ENCODE measurements at regions not wholly inside any gene's neighbourhood (a gene's known extent, or its start where the extent isn't known, plus 50 kb on each side); places are given as distances from the start of the nearest gene placed in this dataset.

DNA sequence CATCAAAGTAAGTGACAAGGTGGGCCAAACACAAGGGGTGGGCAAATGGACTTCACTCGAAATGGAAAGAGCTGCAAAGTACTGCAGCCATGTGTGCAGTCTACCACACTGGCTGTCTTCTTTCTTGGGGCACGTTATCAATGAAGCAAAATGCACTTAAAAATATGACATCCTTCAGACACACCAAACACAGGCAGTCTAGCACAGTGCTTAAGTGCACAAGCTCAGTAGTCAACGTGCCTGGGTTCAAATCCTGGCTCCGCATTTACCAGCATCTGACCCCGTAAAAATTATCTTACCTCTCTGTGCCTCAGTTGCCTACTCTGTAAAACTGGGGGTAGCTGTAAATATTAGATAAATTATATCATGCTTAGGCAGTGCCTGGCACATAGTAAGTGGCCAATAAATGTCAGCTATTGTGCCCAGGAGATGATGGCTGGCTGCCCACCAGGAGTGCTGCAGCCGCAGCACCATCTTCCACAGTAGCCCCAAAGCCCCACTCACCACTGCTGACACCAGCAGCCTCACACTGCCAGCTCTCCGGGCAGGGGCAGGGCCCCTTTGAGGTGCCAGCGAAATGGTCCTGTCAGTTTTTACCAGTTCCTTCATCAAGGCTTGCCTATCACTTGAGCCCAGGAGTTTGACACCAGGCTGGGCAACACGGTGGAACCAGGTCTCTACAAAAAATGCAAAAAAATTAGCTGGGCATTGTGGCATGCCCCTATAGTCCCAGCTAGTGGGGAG, 121.8 kb upstream of the SLC1A4 start:
- CTCF ChIA-PET = interaction anchor here (0.6 to 3.5 kb wide), 23 partner anchors 11 to 759 kb away, joined by 3 to 30 read pairs (median 4); partner anchors contain the start of gene SERTAD2
- Mint-ChIP-seq H3K4me1 (ENCODE audit: insufficient read depth, unreplicated experiment) (peaks cover 7% of the 10 kb centered on the region), H3K27me3 (ENCODE audit: insufficient read depth, unreplicated experiment) (no peaks in the 10 kb centered on the region), H3K4me3 (ENCODE audit: unreplicated experiment) (no peak overlapping the region), H3K9me3 (ENCODE audit: unreplicated experiment) (no peaks in the 10 kb centered on the region), H3K36me3 (ENCODE audit: insufficient read depth, unreplicated experiment) (no peaks in the 10 kb centered on the region), H3K27ac (ENCODE audit: low read depth, unreplicated experiment) (no peak overlapping the region)
- TF ChIP-seq, protein P1, sequence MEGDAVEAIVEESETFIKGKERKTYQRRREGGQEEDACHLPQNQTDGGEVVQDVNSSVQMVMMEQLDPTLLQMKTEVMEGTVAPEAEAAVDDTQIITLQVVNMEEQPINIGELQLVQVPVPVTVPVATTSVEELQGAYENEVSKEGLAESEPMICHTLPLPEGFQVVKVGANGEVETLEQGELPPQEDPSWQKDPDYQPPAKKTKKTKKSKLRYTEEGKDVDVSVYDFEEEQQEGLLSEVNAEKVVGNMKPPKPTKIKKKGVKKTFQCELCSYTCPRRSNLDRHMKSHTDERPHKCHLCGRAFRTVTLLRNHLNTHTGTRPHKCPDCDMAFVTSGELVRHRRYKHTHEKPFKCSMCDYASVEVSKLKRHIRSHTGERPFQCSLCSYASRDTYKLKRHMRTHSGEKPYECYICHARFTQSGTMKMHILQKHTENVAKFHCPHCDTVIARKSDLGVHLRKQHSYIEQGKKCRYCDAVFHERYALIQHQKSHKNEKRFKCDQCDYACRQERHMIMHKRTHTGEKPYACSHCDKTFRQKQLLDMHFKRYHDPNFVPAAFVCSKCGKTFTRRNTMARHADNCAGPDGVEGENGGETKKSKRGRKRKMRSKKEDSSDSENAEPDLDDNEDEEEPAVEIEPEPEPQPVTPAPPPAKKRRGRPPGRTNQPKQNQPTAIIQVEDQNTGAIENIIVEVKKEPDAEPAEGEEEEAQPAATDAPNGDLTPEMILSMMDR (IDR thresholded peaks at IDR 0.05; ENCODE audit: unreplicated experiment) = no peak
- POLR2A ChIA-PET = interaction anchor here (0.6 to 2.9 kb wide), 10 partner anchors 23 to 344 kb away, joined by 3 to 15 read pairs (median 3); no protein-coding TSS in a partner anchor
- intact Hi-C loops (cut with micrococcal nuclease) = no loop called here
- BruUV-seq (replicated peaks) = no TSS peak
- no peak for DNase-seq (ENCODE audit: unreplicated experiment)

DNA sequence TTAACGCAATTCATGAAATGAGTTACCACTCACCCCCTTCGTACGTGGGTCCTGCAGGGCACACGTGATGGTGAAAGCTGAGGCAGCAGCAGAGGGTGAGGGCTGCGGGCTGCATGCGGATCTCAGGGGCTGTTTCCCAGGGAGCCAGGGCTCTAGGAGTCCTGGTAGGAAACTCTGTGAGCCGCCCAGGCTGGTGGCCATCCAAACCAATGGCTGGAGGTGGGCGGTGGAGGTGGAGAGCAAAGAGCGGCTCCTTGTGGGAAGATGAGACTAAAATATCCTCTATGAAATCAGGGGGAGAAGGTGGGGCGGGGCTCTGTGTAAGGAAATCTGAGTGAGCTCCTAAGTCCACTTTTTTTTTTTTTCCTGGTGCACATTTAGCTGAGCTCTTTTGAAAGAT, 120.1 kb upstream of the SLC1A4 start:
- no peak overlapping the region for H3K4me3 Mint-ChIP-seq (ENCODE audit: unreplicated experiment)
- no peak for DNase-seq (ENCODE audit: unreplicated experiment)
- TF ChIP-seq, protein P1 (IDR thresholded peaks at IDR 0.05; ENCODE audit: unreplicated experiment) = no peak
- BruUV-seq (replicated peaks) = no TSS peak
- H3K4me1 Mint-ChIP-seq (ENCODE audit: insufficient read depth, unreplicated experiment) = peaks cover 7% of the 10 kb centered on the region
- no peak overlapping the region for H3K27ac Mint-ChIP-seq (ENCODE audit: low read depth, unreplicated experiment)
- no peaks in the 10 kb centered on the region for H3K36me3 Mint-ChIP-seq (ENCODE audit: insufficient read depth, unreplicated experiment)
- H3K27me3 Mint-ChIP-seq (ENCODE audit: insufficient read depth, unreplicated experiment) = no peaks in the 10 kb centered on the region
- ChIA-PET POLR2A (interaction anchor here (1.2 to 2.9 kb wide), 3 partner anchors 118 to 282 kb away, joined by 5 to 15 read pairs (median 6); no protein-coding TSS in a partner anchor), CTCF (interaction anchor here (0.7 to 3.5 kb wide), 7 partner anchors 166 to 819 kb away, joined by 3 to 30 read pairs (median 6); no protein-coding TSS in a partner anchor)
- no peaks in the 10 kb centered on the region for H3K9me3 Mint-ChIP-seq (ENCODE audit: unreplicated experiment)
- intact Hi-C loops (cut with micrococcal nuclease) = no loop called here

DNA sequence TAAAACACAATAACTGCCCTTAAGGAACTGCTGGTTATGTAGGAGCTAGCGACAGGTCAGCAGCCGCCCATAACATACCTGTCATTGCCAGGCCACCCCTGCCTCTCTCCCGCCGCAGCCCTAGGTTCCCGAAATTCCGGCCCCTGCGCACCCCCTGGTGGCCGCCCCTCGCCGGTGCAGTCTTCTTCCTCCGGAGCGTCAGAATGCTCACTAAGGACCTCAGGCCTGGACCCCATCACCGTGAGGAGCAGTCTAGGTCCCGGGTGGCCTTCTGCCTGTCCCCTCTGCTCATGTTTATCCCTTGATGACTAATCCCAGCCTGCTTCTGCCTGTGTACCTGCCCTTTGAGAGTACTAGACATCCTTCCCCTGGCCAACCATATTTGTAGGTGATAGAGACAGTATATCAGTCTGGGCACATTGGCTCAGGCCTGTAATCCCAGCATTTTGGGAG, 115.7 kb upstream of the SLC1A4 start:
- H3K27ac Mint-ChIP-seq (ENCODE audit: low read depth, unreplicated experiment) = no peak overlapping the region
- H3K4me3 Mint-ChIP-seq (ENCODE audit: unreplicated experiment) = no peak overlapping the region
- ChIA-PET CTCF (interaction anchor here (0.6 to 2.3 kb wide), 36 partner anchors 11 to 1927 kb away, joined by 3 to 14 read pairs (median 4); no protein-coding TSS in a partner anchor), POLR2A (interaction anchor here (0.5 to 1.6 kb wide), 8 partner anchors 35 to 1350 kb away, joined by 3 to 5 read pairs (median 3); partner anchors contain the start of gene SERTAD2)
- no TSS peak for BruUV-seq (replicated peaks)
- H3K4me1 Mint-ChIP-seq (ENCODE audit: insufficient read depth, unreplicated experiment) = peaks cover 15% of the 10 kb centered on the region
- TF ChIP-seq, protein P1 (IDR thresholded peaks at IDR 0.05; ENCODE audit: unreplicated experiment) = peak; percentile 93
- H3K9me3 Mint-ChIP-seq (ENCODE audit: unreplicated experiment) = no peaks in the 10 kb centered on the region
- peak; percentile 74 for DNase-seq (ENCODE audit: unreplicated experiment)
- intact Hi-C loops (cut with micrococcal nuclease) = loop anchor here (1.0 to 5.0 kb wide), 3 partner anchors 279 to 541 kb away; no protein-coding TSS in a partner anchor
- H3K36me3 Mint-ChIP-seq (ENCODE audit: insufficient read depth, unreplicated experiment) = no peaks in the 10 kb centered on the region
- no peaks in the 10 kb centered on the region for H3K27me3 Mint-ChIP-seq (ENCODE audit: insufficient read depth, unreplicated experiment)

DNA sequence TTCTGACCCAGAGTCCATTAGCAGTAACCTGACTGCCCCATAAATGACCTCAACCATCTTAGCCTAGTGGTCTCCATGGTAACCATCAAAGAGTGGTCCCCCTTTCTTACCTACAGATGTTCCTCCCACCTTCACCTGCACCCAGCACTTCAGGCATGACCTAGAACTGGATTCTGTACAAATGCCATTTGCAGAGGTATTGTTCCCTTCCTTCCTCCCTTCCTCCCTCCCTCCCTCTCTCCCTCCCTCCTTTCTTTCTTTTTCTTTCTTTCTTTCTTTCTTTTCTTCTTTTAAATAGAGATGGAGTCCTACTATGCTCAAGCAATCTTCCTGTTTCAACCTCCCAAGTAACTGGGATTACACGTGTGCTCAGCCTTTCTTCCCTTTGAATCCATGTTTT, 114.6 kb upstream of the SLC1A4 start:
- DNase-seq (ENCODE audit: unreplicated experiment) = no peak
- BruUV-seq (replicated peaks) = no TSS peak
- peaks cover 25% of the 10 kb centered on the region for H3K4me1 Mint-ChIP-seq (ENCODE audit: insufficient read depth, unreplicated experiment)
- H3K9me3 Mint-ChIP-seq (ENCODE audit: unreplicated experiment) = no peaks in the 10 kb centered on the region
- no peak overlapping the region for H3K4me3 Mint-ChIP-seq (ENCODE audit: unreplicated experiment)
- TF ChIP-seq, protein P1 (IDR thresholded peaks at IDR 0.05; ENCODE audit: unreplicated experiment) = no peak
- no peak overlapping the region for H3K27ac Mint-ChIP-seq (ENCODE audit: low read depth, unreplicated experiment)
- intact Hi-C loops (cut with micrococcal nuclease) = loop anchor here (5.0 kb wide), 1 partner anchor 542 kb away; no protein-coding TSS in a partner anchor
- no peaks in the 10 kb centered on the region for H3K27me3 Mint-ChIP-seq (ENCODE audit: insufficient read depth, unreplicated experiment)
- ChIA-PET CTCF (interaction anchor here (0.6 to 2.0 kb wide), 4 partner anchors 8 to 544 kb away, joined by 3 to 7 read pairs (median 4); no protein-coding TSS in a partner anchor), POLR2A (interaction anchor here (1.2 to 2.4 kb wide), 4 partner anchors 123 to 351 kb away, joined by 6 to 15 read pairs (median 8); partner anchors contain the start of genes AFTPH and SERTAD2)
- no peaks in the 10 kb centered on the region for H3K36me3 Mint-ChIP-seq (ENCODE audit: insufficient read depth, unreplicated experiment)
